ENCODE measurements at regions not wholly inside any gene's neighbourhood (a gene's known extent, or its start where the extent isn't known, plus 50 kb on each side); places are given as distances from the start of the nearest gene placed in this dataset.
"Not testable (repeated sequence)": the region's sequence is repeated elsewhere in the genome, so short reads cannot be mapped to it uniquely, and the experiment has no call there.

DNA sequence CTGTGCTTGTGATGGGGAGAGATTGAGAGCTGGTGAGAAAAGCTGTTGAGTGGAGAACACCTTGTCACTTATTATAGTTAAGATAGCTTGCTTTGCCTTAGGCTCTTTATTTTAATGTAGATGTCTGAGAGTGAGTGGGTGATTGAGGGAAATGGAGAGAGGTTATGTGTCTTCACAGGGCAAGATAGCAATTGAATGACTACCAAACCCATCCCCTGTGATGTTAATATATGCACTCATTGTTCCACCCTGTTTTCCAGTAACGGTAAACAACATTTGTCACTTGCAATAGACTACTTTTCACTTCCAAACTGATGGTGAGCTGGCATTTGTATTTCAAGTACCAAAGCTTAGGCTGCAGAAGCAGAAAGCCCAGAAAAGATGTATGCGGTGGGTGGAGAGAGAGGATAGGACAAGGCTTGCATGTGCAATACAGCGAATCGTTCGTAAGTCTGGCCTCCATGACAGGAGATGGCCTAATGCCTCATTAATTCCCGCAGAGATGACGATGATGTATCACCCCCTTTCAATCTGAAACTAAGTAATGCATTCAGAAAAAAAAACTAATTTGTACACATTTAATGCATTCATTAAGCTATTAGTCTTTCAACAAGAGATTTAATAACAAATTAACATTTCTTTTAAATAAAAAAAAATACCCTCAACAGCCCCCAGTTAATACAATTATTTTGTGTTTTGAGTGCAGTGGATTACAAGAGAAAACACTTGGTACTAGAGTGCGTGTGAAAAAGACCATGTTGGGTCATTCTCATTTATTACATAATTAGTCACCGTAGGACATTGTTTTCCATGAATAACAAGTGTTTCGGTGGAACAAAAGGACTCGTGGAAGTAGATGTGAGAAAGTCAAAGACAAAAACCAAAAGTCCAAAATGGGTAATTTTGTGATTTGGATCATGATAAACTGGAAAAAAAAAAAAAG lies 699.0 kb downstream of the BRINP1 start:
- FAIRE-seq, result no peak

DNA sequence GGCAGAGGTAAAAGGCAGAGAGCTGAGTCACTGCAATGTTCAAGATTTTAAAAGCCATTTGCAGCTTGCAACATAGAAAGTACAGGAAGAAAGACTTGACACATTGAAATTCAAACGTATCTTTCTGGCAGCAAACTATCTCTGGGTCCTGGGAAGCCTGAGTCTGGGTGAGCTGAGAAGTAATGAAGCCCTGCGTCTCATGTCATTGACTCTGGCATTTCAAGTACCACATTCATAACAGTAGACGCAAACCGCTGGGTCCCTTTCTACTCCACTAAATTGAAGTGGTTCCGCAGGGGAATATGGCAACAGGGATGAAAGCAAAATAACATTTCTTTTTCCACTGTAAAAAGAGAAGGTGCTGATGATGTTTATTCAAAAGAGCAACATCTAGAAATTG lies 694.3 kb downstream of the BRINP1 start:
- FAIRE-seq, result no peak

GRCh38 chr9:118677936-118678653 lies 691.1 kb downstream of the BRINP1 start:
- not testable (repeated sequence) for FAIRE-seq

DNA sequence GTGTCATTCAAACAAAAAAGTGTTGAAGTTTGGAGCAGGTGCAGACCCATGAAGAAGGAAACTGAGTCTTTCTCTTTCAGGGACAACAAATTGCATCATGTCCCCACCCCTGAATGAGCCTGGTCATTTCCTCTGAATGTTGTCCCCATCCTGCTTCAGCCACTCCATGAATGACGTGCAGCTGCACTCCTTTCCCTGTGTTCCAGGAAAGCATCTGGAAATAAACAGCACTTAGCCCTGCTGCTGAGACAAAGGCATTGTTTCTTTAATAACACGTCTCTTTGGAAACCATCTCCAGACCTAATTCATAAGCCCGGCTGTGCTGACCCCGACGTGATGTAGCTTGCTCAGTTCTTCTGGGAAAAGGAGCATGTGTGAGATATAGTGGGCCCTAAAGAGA lies 682.3 kb downstream of the BRINP1 start:
- no peak for FAIRE-seq

DNA sequence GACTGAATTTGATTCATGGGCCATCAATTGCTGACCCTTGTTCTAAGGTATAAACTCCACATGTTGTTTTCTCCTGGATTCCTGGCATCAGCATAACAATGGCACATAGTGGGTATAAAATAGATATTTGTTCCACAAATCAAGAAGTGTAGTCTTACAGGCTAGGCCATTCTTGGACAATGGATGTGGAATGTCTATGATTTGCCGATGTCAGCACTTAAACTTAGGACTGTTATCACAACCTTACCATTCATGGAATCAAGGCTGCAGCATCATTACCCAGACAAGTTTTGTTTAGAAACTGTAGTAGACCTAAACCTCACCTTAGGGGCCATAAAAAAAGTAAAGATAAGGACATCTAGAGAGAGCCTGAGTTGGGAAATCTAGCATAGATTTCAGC lies 680.0 kb downstream of the BRINP1 start:
- FAIRE-seq, result no peak

DNA sequence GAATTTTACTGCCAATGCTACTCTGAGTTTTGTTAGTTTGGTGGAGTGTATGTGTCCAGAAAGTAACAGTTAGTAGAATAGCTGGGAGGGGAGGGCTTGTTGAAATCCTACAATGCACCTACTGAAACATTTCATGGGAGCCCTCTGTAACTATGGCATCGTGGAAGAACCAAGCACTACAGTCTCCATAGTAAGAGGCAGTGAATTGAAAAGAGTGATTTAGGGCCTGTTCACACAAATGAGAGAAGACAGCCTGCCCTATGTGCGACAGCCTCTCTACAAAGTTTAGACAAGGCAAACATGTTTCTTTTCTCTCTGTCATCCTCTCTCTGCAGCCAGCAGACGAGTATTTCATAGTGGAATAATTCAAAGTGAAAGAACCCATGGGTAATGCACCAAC lies 676.6 kb downstream of the BRINP1 start:
- FAIRE-seq, result no peak

GRCh38 chr9:118693645-118694044 lies 675.6 kb downstream of the BRINP1 start:
- FAIRE-seq, result no peak

DNA sequence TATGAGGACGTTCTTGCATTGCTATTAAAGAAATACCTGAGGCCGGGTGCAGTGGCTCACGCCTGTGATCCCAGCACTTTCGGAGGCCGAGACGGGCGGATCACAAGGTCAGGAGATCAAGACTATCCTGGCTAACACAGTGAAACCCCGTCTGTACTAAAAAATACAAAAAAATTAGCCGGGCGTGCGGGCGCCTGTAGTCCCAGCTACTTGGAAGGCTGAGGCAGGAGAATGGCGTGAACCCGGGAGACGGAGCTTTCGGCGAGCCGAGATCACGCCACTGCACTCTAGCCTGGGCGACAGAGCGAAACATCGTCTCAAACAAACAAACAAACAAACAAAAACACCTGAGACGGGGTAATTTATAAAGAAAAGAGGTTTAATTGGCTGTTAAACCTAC lies 674.0 kb downstream of the BRINP1 start:
- FAIRE-seq, result not testable (repeated sequence)

DNA sequence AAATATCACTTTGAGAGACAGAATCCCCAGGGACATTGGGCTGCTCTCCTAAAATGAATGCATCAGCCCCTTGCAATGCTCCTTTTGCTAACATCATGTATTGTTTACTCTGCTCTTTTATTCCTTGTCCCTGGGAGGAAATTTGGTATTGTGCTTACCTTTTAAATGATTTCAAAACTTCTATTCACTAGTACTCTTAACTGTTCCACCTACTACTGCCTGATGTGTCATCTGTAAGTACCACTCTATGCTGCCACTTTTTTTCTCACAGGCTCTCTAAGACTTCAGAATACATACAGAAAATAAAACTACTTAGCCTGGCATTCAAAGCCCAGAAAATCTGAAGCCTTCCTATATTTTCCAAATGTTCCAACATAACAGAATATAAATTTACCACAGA lies 667.2 kb downstream of the BRINP1 start:
- FAIRE-seq, result no peak

GRCh38 chr9:118711843-118712242 lies 657.4 kb downstream of the BRINP1 start:
- FAIRE-seq, result no peak

- FAIRE-seq, result no peak
Measured at GRCh38 chr9:118721276-118721675, 648.0 kb downstream of the BRINP1 start.

- no peak for FAIRE-seq
Measured at GRCh38 chr9:118721923-118722322, 647.3 kb downstream of the BRINP1 start.

GRCh38 chr9:118729981-118730380 lies 639.3 kb downstream of the BRINP1 start:
- FAIRE-seq, result no peak

DNA sequence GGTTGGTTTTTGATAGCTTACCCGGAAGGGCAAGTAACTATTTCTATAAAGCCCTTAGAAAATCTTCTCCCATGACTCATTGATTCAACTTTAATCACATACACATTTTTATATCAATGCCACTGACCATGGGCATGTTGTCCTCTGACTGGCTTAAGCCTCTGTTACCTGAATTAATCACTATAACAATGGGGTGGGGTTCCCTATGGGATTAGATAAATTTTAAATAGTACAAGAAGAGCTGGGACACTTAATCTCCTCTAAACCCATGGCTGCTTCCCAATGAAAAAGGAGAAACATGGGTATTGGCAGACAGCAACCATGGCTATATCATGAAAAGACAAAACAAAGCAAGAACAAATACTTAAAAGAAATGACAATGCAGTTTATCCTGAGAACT lies 636.2 kb downstream of the BRINP1 start:
- no peak for FAIRE-seq

- no peak for FAIRE-seq
Measured at GRCh38 chr9:118734696-118735095, 634.5 kb downstream of the BRINP1 start.

DNA sequence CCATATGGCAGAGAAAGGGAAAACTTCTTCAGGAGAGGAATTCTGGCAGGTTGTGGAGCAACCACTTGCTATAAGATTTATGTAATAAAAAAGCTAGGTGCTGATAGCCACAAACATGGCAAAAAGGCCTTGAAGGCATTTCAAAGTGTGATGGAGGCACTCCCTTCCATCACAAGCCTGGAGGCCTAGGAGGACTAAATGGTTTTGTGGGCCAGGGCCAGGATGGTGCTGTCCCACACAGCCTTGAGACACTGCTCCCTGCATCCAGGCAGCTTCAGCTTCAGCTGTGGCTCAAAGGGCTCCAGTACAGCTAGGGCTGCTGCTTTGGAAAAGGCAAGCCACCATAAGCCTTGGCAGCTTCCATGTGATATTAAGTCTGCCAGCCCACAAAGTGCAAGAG lies 632.8 kb downstream of the BRINP1 start:
- FAIRE-seq, result no peak

GRCh38 chr9:118751077-118751847 lies 618.0 kb downstream of the BRINP1 start:
- no peak for FAIRE-seq

GRCh38 chr9:118751848-118752223 lies 617.4 kb downstream of the BRINP1 start:
- FAIRE-seq, result no peak

GRCh38 chr9:118761016-118761790 lies 608.0 kb downstream of the BRINP1 start:
- FAIRE-seq, result no peak

GRCh38 chr9:118767571-118767970 lies 601.7 kb downstream of the BRINP1 start:
- no peak for FAIRE-seq

- no peak for FAIRE-seq
Measured at GRCh38 chr9:118782790-118783463, 586.3 kb downstream of the BRINP1 start.

- FAIRE-seq, result no peak
Measured at GRCh38 chr9:118784033-118784432, 585.2 kb downstream of the BRINP1 start.
